OCI-LY1 (cell line): ENCODE measurements at regions not wholly inside any gene's neighbourhood (a gene's known extent, or its start where the extent isn't known, plus 50 kb on each side); places are given as distances from the start of the nearest gene placed in this dataset.

ENCODE experiments used
- H2AFZ ChIP-seq: fragments of 200-600 bp; sonication (generic), shearing (Covaris generic); 2 replicates; pipeline ENCODE4 v1.6.0; 2014; ENCODE audit warnings: antibody characterized with exemption, mild to moderate bottlenecking, low read length
- H3F3A ChIP-seq: fragments of 200-600 bp; sonication (generic), shearing (Covaris generic); 2 replicates; pipeline ENCODE4 v1.6.0; 2014; ENCODE audit warnings: mild to moderate bottlenecking, antibody characterized with exemption, low read length, moderate library complexity; ENCODE audit not compliant: insufficient read depth
- H3K27ac ChIP-seq: fragments of 200-600 bp; sonication (generic); 2 replicates; pipeline ENCODE4 v1.5.1; 2014; ENCODE audit warnings: low read length, mixed run types, mild to moderate bottlenecking, low read depth; ENCODE audit not compliant: poor library complexity, severe bottlenecking
- H3K27me3 ChIP-seq: fragments of 200-600 bp; sonication (generic); 2 replicates; pipeline ENCODE4 v1.6.0; 2014; ENCODE audit warnings: antibody characterized with exemption, mild to moderate bottlenecking, low read length, moderate library complexity; ENCODE audit not compliant: insufficient read depth
- H3K36me3 ChIP-seq: fragments of 200-600 bp; sonication (generic); 2 replicates; pipeline ENCODE4 v1.6.1; 2014; ENCODE audit warnings: mild to moderate bottlenecking, antibody characterized with exemption, low read length, moderate library complexity, mixed read lengths; ENCODE audit not compliant: insufficient read depth
- H3K4me1 ChIP-seq: fragments of 200-600 bp; sonication (generic); 2 replicates; pipeline ENCODE4 v1.5.1; 2014; ENCODE audit warnings: mild to moderate bottlenecking, low read length, moderate library complexity; ENCODE audit not compliant: insufficient read depth, severe bottlenecking
- H3K4me2 ChIP-seq: fragments of 200-600 bp; sonication (generic), shearing (Covaris generic); 2 replicates; pipeline ENCODE4 v1.6.1; 2014; ENCODE audit warnings: low read length
- H3K4me3 ChIP-seq: fragments of 200-600 bp; sonication (generic); 2 replicates; pipeline ENCODE4 v1.5.1; 2014; ENCODE audit warnings: low read length, low read depth, mild to moderate bottlenecking, mixed read lengths; ENCODE audit not compliant: poor library complexity, severe bottlenecking
- H3K79me2 ChIP-seq: fragments of 200-600 bp; shearing (Covaris generic); 2 replicates; pipeline ENCODE4 v1.6.1; 2016; ENCODE audit warnings: mixed run types, low read length, mixed read lengths; ENCODE audit not compliant: insufficient read depth
- H3K9ac ChIP-seq: fragments of 200-600 bp; sonication (generic), shearing (Covaris generic); 2 replicates; pipeline ENCODE4 v1.6.1; 2014; ENCODE audit warnings: mild to moderate bottlenecking, low read length, mixed read lengths
- H3K9me2 ChIP-seq: fragments of 200-600 bp; sonication (generic), shearing (Covaris generic); 2 replicates; pipeline ENCODE4 v1.6.1; 2014; ENCODE audit warnings: low read depth, mild to moderate bottlenecking, low read length, mixed read lengths
- H3K9me3 ChIP-seq: fragments of 200-600 bp; shearing (Covaris generic); 2 replicates; pipeline ENCODE4 v1.6.1; 2014; ENCODE audit warnings: low read length, mixed read lengths
- H4K20me1 ChIP-seq: fragments of 200-600 bp; sonication (generic), shearing (Covaris generic); 2 replicates; pipeline ENCODE4 v1.6.0; 2016; ENCODE audit warnings: mild to moderate bottlenecking, low read length; ENCODE audit not compliant: insufficient read depth
- EZH2 ChIP-seq: fragments of 200-600 bp; sonication (generic), shearing (Covaris generic); IDR thresholded peaks from 2 replicates; pipeline ENCODE4 v1.8.0; 2017; ENCODE audit warnings: borderline replicate concordance, mixed run types, mild to moderate bottlenecking, antibody characterized with exemption, low read length, moderate library complexity, mixed read lengths
- TF ChIP-seq, protein P1 (sequence below): fragments of 200-600 bp; sonication (generic), shearing (Covaris generic); IDR thresholded peaks from 2 replicates; pipeline ENCODE4 v1.5.1; 2017; ENCODE audit warnings: mild to moderate bottlenecking, antibody characterized with exemption, low read length, moderate library complexity, mixed read lengths

DNA sequence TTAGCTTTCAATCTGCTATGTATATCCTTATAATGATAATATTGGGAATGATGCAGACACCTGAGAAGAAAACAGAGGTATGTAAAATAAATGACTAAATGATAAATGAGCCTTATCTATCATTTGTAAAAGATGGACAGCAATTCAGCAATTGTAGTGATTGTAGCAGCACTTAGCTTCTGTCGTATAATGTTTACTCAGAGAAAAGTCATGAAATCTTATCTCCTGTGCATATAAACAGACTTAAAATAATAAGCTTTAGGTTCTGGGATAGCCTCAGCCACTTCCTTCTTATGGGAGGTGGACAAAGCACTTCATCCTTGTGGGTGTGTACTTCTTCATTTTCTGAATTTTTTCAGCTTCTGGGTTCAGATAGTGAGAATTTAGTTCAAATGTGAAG, 324.8 kb upstream of the MAP3K7 start:
- Histone ChIP-seq H4K20me1 (no peaks in the 10 kb centered on the region), H3K9ac (no peak overlapping the region), H3K4me1 (no peaks in the 10 kb centered on the region), H3K79me2 (no peaks in the 10 kb centered on the region), H3K9me2 (no peaks in the 10 kb centered on the region), H3K9me3 (no peaks in the 10 kb centered on the region), H3F3A (no peaks in the 10 kb centered on the region), H3K4me3 (no peak overlapping the region), H3K4me2 (no peak overlapping the region), H3K36me3 (no peaks in the 10 kb centered on the region), H2AFZ (no peak overlapping the region), H3K27me3 (no peaks in the 10 kb centered on the region), H3K27ac (no peak overlapping the region)
- TF ChIP-seq, protein P1, sequence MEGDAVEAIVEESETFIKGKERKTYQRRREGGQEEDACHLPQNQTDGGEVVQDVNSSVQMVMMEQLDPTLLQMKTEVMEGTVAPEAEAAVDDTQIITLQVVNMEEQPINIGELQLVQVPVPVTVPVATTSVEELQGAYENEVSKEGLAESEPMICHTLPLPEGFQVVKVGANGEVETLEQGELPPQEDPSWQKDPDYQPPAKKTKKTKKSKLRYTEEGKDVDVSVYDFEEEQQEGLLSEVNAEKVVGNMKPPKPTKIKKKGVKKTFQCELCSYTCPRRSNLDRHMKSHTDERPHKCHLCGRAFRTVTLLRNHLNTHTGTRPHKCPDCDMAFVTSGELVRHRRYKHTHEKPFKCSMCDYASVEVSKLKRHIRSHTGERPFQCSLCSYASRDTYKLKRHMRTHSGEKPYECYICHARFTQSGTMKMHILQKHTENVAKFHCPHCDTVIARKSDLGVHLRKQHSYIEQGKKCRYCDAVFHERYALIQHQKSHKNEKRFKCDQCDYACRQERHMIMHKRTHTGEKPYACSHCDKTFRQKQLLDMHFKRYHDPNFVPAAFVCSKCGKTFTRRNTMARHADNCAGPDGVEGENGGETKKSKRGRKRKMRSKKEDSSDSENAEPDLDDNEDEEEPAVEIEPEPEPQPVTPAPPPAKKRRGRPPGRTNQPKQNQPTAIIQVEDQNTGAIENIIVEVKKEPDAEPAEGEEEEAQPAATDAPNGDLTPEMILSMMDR = no peak
- no peak for TF ChIP-seq EZH2

DNA sequence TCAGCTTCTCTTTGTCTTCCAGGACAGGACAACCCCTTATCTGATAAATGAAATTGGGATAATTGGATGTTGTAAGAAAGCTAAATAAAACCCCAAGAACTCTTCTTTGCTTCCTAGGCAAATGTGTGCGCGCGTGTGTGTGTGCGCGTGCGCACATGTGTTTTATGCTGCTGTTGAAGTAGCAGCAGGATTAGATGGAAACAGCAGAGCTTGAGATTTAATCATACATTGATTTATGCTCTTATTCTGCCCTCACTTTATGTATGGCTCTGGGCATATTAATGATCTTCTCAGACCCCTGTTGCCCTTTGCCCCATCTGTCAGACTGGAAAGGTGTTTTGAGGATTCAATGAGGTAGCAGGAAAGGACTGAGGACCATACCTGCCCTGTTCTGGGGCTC, 324.0 kb upstream of the MAP3K7 start:
- Histone ChIP-seq H3K27ac (no peak overlapping the region), H3K4me1 (no peaks in the 10 kb centered on the region), H3K27me3 (no peaks in the 10 kb centered on the region), H3K36me3 (no peaks in the 10 kb centered on the region), H2AFZ (no peak overlapping the region), H3K79me2 (no peaks in the 10 kb centered on the region), H3F3A (no peaks in the 10 kb centered on the region), H3K9ac (no peak overlapping the region), H3K4me2 (no peak overlapping the region), H4K20me1 (no peaks in the 10 kb centered on the region), H3K9me3 (no peaks in the 10 kb centered on the region), H3K4me3 (no peak overlapping the region), H3K9me2 (no peaks in the 10 kb centered on the region)
- no peak for TF ChIP-seq EZH2
- TF ChIP-seq, protein P1 = no peak

DNA sequence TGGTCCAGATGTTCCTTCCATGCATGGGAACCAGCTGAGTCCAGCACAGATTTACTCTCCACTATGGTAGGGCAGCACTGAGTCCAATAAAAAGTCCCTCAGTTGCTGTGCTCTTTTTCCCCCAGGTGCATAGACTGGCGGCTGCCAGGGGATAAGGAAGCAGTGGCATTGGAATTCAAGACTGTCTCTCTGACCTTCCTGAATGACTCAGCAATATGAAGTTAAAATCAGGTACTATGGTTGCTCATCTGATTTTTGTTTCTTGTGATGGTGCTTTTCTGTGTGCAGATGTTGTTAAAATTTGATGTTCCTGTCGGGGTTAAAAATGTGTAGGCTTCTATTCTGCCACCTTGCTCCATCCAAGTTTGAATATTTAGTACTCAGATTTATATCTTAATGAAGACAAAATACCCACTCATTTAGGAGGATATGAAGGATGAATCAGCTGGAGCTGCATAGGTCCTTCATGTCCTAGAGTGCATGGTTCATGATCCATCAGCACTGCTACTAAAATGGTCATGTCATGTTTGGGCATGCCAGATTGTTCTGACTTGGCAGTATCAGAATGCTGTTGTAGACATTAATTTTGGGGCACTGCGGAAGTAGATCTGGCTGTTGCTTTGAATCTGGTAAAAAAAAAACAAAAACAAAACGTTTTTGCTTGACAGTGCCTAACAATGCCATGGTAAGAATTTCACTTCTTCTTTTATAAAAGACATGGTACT, 321.2 kb upstream of the MAP3K7 start:
- Histone ChIP-seq H2AFZ (no peak overlapping the region), H3K27me3 (no peaks in the 10 kb centered on the region), H3K4me3 (no peak overlapping the region), H3K79me2 (no peaks in the 10 kb centered on the region), H3K4me2 (no peak overlapping the region), H3F3A (no peaks in the 10 kb centered on the region), H3K9me2 (no peaks in the 10 kb centered on the region), H4K20me1 (no peaks in the 10 kb centered on the region), H3K36me3 (no peaks in the 10 kb centered on the region), H3K4me1 (no peaks in the 10 kb centered on the region), H3K27ac (no peak overlapping the region), H3K9ac (no peak overlapping the region), H3K9me3 (no peaks in the 10 kb centered on the region)
- TF ChIP-seq, protein P1 = no peak
- no peak for TF ChIP-seq EZH2
